OCI-LY7 (cell line): ENCODE measurements at regions not wholly inside any gene's neighbourhood (a gene's known extent, or its start where the extent isn't known, plus 50 kb on each side); places are given as distances from the start of the nearest gene placed in this dataset.

ENCODE experiments used
- BruUV-seq: library from RNA; stranded (reverse); fragments of 400-500 nt; replicated peaks from 2 replicates; lab custom pipeline; 2021; lab: Mats Ljungman, UMichigan
- CTCF ChIA-PET: fragments of 300-600 bp; sonication (Branson Sonifier 250); formaldehyde crosslinking; loops from one replicate; lab custom pipeline; 2022; ENCODE audit warnings: antibody characterized with exemption; ENCODE audit not compliant: unreplicated experiment; lab: Charles Lee
- POLR2A ChIA-PET: fragments of 300-600 bp; sonication (Branson Sonifier 250); formaldehyde crosslinking; loops from one replicate; lab custom pipeline; 2022; ENCODE audit warnings: antibody characterized with exemption; lab: Charles Lee
- DNase-seq: peaks from one replicate; pipeline ENCODE4 v3.0.0-alpha.2; 2015; ENCODE audit warnings: low spot score
- H2AFZ ChIP-seq: fragments of 200-600 bp; sonication (generic), shearing (Covaris generic); 2 replicates; pipeline ENCODE4 v1.6.1; 2014; ENCODE audit warnings: mild to moderate bottlenecking, antibody characterized with exemption, low read length, moderate library complexity
- H3K27ac ChIP-seq: fragments of 200-600 bp; sonication (generic); 2 replicates; pipeline ENCODE4 v1.5.1; 2014; ENCODE audit warnings: mixed run types, low read depth, mild to moderate bottlenecking, moderate library complexity, low read length, inconsistent platforms; ENCODE audit not compliant: poor library complexity, severe bottlenecking
- H3K36me3 ChIP-seq: fragments of 200-600 bp; sonication (generic); 2 replicates; pipeline ENCODE4 v1.6.1; 2014; ENCODE audit warnings: mild to moderate bottlenecking, antibody characterized with exemption, low read length, moderate library complexity, mixed read lengths; ENCODE audit not compliant: insufficient read depth
- H3K4me1 ChIP-seq: fragments of 200-600 bp; sonication (generic); 2 replicates; pipeline ENCODE4 v1.5.1; 2014; ENCODE audit warnings: mild to moderate bottlenecking, low read length; ENCODE audit not compliant: insufficient read depth, poor library complexity, severe bottlenecking
- H3K4me2 ChIP-seq: fragments of 200-600 bp; sonication (generic); 2 replicates; pipeline ENCODE4 v1.6.1; 2014; ENCODE audit warnings: mild to moderate bottlenecking, low read length
- H3K4me3 ChIP-seq: fragments of 200-600 bp; sonication (generic); 2 replicates; pipeline ENCODE4 v1.5.1; 2014; ENCODE audit warnings: mild to moderate bottlenecking, low read depth, low read length; ENCODE audit not compliant: poor library complexity, severe bottlenecking
- H3K79me2 ChIP-seq: fragments of 200-600 bp; sonication (generic); 2 replicates; pipeline ENCODE4 v1.6.1; 2016; ENCODE audit warnings: low read depth, mild to moderate bottlenecking, low read length, moderate library complexity, mixed read lengths; ENCODE audit not compliant: insufficient read depth
- H3K9me2 ChIP-seq: fragments of 200-600 bp; sonication (generic); 2 replicates; pipeline ENCODE4 v1.6.1; 2016; ENCODE audit warnings: mild to moderate bottlenecking, low read length, mixed read lengths; ENCODE audit not compliant: insufficient read depth
- H3K9me3 ChIP-seq: fragments of 200-600 bp; sonication (generic); 2 replicates; pipeline ENCODE4 v1.6.1; 2014; ENCODE audit warnings: mild to moderate bottlenecking, mixed run types, low read length, mixed read lengths
- H4K20me1 ChIP-seq: fragments of 200-600 bp; sonication (generic); 2 replicates; pipeline ENCODE4 v1.6.1; 2014; ENCODE audit warnings: mild to moderate bottlenecking, antibody characterized with exemption, low read length, moderate library complexity, mixed read lengths; ENCODE audit not compliant: insufficient read depth
- EZH2phosphoT487 ChIP-seq: fragments of 200-600 bp; sonication (generic); IDR thresholded peaks from 2 replicates; pipeline ENCODE4 v1.6.1; 2018; ENCODE audit warnings: low read depth, borderline replicate concordance, mild to moderate bottlenecking, mixed run types, antibody characterized with exemption, low read length, moderate library complexity, mixed read lengths
- intact Hi-C: fragments of 100-400 bp; cut with micrococcal nuclease; formaldehyde crosslinking; loops from one replicate; pipeline ENCODE4 v1.10.0; 2022; ENCODE audit not compliant: unreplicated experiment
- TF ChIP-seq, protein P1 (sequence below): fragments of 200-600 bp; sonication (generic); conservative IDR thresholded peaks from 2 replicates; pipeline ENCODE4 v1.5.1; 2014; ENCODE audit warnings: mild to moderate bottlenecking, antibody characterized with exemption, low read length, moderate library complexity, mixed read lengths

DNA sequence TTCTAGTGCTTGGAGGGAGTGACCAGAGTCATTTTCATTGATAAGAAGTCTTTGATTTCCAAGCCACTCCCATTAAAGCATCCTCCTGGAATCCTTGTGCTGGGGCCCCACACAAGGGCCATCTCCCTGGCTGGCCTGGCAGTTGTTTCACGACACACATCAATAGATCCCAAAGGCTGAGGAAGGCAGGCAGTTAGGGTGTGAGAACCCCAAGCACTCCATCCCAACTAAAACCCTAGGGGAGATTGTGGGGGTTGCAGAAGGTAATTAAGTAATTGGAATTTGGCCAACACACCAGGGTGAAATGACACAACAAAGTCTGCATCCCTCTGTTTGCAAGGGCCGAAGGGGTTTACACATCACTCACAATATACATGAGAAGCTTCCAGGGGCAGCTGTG lies 578.1 kb upstream of the SYT4 start:
- ChIA-PET CTCF (no interaction called here), POLR2A (no interaction called here)
- no peak for DNase-seq
- Histone ChIP-seq H3K4me1 (no peaks in the 10 kb centered on the region), H3K36me3 (no peaks in the 10 kb centered on the region), H2AFZ (no peak overlapping the region), H3K9me2 (no peaks in the 10 kb centered on the region), H3K4me2 (no peak overlapping the region), H3K4me3 (no peak overlapping the region), H4K20me1 (no peaks in the 10 kb centered on the region), H3K27ac (no peak overlapping the region), H3K79me2 (no peaks in the 10 kb centered on the region), H3K9me3 (no peaks in the 10 kb centered on the region)
- intact Hi-C loops: no loop called here
- TF ChIP-seq, protein P1, sequence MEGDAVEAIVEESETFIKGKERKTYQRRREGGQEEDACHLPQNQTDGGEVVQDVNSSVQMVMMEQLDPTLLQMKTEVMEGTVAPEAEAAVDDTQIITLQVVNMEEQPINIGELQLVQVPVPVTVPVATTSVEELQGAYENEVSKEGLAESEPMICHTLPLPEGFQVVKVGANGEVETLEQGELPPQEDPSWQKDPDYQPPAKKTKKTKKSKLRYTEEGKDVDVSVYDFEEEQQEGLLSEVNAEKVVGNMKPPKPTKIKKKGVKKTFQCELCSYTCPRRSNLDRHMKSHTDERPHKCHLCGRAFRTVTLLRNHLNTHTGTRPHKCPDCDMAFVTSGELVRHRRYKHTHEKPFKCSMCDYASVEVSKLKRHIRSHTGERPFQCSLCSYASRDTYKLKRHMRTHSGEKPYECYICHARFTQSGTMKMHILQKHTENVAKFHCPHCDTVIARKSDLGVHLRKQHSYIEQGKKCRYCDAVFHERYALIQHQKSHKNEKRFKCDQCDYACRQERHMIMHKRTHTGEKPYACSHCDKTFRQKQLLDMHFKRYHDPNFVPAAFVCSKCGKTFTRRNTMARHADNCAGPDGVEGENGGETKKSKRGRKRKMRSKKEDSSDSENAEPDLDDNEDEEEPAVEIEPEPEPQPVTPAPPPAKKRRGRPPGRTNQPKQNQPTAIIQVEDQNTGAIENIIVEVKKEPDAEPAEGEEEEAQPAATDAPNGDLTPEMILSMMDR: no peak
- no peak for TF ChIP-seq EZH2phosphoT487
- BruUV-seq: no TSS peak

- intact Hi-C loops: no loop called here
Measured at GRCh38 chr18:43863180-43863579, 585.9 kb upstream of the SYT4 start.

GRCh38 chr18:43866696-43867095 lies 589.4 kb upstream of the SYT4 start:
- no peak for DNase-seq
- no peak for TF ChIP-seq EZH2phosphoT487
- TF ChIP-seq, protein P1: no peak
- ChIA-PET POLR2A (no interaction called here), CTCF (no interaction called here)
- Histone ChIP-seq H3K36me3 (no peaks in the 10 kb centered on the region), H3K9me3 (no peaks in the 10 kb centered on the region), H2AFZ (no peak overlapping the region), H3K4me1 (no peaks in the 10 kb centered on the region), H3K79me2 (no peaks in the 10 kb centered on the region), H3K9me2 (no peaks in the 10 kb centered on the region), H3K4me2 (no peak overlapping the region), H3K27ac (no peak overlapping the region), H3K4me3 (no peak overlapping the region), H4K20me1 (no peaks in the 10 kb centered on the region)
- intact Hi-C loops: no loop called here
- no TSS peak for BruUV-seq

More at GRCh38 chr18:43863180-43863579, 585.9 kb upstream of the SYT4 start:
- no peak for TF ChIP-seq EZH2phosphoT487
- TF ChIP-seq, protein P1: no peak
- no peak for DNase-seq
- Histone ChIP-seq H3K9me2 (no peaks in the 10 kb centered on the region), H3K4me3 (no peak overlapping the region), H3K9me3 (no peaks in the 10 kb centered on the region), H4K20me1 (no peaks in the 10 kb centered on the region), H3K27ac (no peak overlapping the region), H3K4me1 (no peaks in the 10 kb centered on the region), H3K4me2 (no peak overlapping the region), H2AFZ (no peak overlapping the region), H3K36me3 (no peaks in the 10 kb centered on the region), H3K79me2 (no peaks in the 10 kb centered on the region)
- ChIA-PET CTCF (no interaction called here), POLR2A (no interaction called here)
- BruUV-seq: no TSS peak
